GM18502 (cell line): ENCODE measurements at regions not wholly inside any gene's neighbourhood (a gene's known extent, or its start where the extent isn't known, plus 50 kb on each side); places are given as distances from the start of the nearest gene placed in this dataset.

ENCODE experiments used
- ATAC-seq: cut with Tn5 transposase; IDR thresholded peaks from one replicate; pipeline ENCODE4 v1.9.1; 2021; ENCODE audit warnings: mild to moderate bottlenecking; ENCODE audit not compliant: unreplicated experiment, poor library complexity

DNA sequence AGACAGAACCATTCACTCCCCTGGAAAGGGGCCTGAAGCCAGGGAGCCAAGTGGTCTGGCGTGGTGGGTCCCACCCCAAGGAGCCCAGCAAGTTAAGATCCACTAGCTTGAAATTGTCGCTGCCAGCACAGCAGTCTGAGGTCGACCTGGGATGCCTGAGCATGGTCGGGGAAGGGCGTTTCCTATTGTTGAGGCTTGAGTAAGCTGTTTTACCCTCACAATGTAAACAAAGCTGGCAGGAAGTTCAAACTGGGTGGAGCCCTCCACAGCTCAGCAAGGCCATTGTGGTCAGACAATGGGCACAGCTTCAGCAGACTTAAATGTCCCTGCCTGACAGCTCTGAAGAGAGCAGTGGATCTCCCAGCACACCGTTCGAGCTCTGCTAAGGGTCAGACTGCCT, 195.6 kb upstream of the DACH1 start:
- ATAC-seq: no peak

- ATAC-seq: no peak
Measured at GRCh38 chr13:72061613-72062012, 194.6 kb upstream of the DACH1 start.

- ATAC-seq: no peak
Measured at GRCh38 chr13:72050251-72050650, 183.2 kb upstream of the DACH1 start.

DNA sequence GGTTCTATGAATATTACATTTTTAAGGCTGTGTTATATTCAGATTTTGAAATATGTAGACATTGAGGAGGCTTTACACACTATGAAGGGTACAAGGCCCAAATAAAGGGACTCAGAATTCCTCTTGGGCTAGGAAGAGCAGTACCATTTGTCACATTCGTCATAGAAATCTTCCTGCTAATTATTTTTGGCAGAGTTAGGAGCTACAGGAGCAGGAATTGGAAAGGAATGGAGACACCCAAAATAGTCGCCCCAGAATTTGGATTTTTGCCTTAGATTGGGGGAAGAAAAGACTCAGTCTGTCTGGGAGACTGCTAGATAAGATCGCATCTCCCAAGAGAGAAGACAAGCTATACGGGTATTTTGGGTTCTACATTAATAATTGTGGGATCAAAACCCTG, 176.4 kb upstream of the DACH1 start:
- ATAC-seq: no peak

DNA sequence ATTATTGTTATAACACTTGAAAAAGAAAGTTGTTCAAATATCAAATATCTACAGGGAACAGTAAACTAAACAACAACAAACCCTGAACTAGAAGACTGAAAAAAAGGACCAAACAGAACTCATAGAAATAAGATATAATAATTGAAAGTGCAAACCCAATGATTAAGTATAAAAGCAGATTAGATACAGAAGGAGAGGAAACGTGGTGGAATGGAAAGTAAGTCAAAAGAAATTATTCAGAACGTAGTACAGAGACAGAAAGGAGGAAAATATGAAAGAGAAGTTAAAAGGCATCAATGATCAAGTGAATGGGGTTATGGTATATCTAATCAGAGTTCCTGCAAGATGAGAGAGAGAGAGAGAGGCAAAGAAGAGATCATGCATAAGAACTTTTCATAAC, 174.2 kb upstream of the DACH1 start:
- no peak for ATAC-seq

DNA sequence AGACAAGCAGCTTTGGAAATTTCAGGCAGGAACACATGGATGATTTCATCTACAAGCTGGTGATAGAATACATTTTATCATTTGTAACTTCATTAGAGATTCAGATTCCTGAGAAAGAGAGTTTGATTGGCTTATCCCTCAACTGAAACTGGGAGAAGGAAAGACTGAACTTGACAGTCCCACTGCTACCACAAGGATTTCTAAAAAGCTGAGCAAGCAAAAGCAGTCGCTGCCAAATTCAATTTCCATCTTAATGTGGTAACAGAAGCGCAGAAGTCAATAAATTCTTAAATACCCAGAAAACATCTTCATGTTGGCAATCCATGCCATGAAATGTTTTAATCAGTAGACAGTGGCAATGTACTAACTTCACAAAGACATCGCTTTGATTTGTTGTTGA, 172.1 kb upstream of the DACH1 start:
- ATAC-seq: no peak

DNA sequence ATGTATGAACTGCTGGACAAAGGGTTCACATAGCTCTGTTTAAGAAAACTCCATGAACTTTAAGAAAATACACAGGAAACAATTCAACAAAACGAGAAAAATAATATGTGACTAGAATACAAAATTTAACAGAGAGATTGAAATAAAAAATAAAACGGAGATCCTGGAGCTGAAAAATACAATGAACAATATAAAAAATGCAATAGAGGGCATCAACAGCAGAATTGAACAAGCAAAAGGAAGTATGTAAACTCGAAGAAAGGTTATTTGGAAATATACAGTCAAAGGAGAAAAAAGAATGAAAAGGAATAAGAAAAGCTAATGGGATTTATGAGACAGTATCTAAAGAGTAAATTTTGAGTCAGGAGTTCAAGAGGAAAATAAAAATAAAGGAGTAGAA, 163.0 kb upstream of the DACH1 start:
- ATAC-seq: no peak

DNA sequence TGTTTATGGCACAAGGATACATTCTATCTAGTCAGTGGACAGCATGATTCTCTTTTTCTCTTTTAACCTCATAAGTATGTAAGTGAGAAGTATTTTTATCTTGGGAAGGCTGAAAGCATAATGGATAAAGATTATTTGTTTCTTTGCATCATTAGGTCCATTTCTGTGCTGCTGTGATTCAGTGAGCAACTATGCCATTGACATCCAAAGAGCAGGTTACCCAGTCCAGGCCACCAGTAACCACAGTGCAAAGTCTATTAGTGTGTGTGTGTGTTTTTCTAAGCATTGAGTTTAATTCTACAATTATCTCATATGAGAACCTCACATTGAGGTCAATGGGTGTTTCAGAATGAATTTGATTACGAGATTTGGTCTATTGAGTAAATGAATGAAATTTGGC, 158.8 kb upstream of the DACH1 start:
- no peak for ATAC-seq

- ATAC-seq: no peak
Measured at GRCh38 chr13:72023895-72024294, 156.9 kb upstream of the DACH1 start.

- ATAC-seq: no peak
Measured at GRCh38 chr13:72005455-72005854, 138.5 kb upstream of the DACH1 start.

DNA sequence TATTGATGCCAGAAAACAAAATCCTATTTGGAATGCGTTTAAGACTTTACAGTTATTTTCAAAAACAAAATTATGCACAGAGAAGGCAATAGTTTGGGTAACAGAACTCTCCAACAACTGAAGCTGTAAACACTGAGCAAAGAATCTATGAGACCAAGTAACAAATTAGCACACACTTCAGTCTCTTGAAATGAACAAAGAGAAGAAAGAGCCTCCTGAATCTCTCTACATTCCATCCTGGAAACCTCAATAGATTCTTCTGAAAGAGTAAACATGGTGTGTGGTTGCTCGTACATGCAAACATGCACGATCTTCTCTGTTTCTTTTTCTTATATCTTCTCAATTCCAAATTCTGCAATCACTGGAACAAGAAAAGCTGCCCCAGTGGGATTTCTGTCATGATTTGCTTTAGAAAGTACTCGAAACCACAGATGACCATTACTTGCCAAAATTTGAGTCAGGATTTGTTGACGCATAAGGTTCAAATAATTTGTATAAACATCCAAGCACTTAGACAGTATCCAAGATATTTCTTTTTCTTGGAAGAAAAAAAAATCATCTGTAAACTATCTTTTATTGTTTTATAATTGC, 137.9 kb upstream of the DACH1 start:
- ATAC-seq: no peak

- ATAC-seq: no peak
Measured at GRCh38 chr13:72004246-72004645, 137.2 kb upstream of the DACH1 start.

DNA sequence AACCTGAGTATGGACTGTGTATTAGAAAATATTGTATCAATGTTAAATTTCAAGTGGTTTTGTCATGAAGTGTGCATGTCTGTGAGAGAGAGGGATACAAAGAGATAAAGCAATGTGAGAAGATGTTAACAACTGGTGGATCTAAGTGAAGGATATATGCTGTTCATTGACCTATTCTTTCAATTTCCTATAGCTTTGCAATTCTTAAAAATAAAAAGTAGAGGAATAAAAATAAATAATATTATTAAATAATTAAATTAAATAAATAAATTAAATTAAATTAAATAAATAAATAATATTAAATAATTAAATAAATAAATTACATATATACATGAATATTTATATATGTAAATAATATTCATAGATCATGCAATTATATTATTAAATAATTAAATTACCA, 131.2 kb upstream of the DACH1 start:
- ATAC-seq: no peak

GRCh38 chr13:71979616-71980015, 112.6 kb upstream of the DACH1 start:
- ATAC-seq: no peak

DNA sequence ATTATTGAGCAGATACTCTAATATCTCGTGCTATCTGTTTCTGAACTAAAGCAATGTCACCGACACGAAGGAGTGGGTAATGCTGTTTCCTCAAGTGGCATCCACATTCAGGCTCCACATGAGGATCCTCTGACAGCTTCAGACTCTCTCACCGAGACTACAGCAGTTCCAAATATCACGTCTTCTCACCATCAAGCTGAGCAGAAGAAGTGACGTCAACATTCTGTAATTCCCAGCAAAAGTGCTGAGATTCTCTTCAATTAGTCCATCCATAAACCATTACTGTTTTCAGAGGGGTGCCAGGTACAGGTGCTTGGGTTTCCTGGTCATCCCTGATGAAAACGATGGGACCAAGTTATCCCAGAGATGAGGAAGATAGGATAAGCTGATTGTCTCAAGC, 110.0 kb upstream of the DACH1 start:
- no peak for ATAC-seq

DNA sequence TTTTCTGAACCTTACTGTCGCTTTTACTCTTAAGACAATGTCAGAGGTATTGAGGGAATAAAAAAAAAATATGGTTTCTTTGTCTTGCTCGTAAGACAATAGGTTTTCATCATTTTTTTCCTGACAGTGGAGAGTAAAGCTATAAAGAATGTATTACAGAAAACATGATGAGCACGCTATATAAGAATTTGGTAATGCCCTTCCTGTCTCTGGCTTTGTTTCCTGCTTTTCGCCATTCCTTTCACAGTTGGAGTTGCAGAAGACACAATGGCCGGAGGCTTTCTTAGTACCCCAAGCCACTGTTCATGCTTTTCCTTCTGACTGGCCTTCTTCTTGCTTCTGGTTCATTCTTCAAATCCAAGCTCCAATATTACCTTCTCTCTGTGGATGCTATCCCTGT, 101.0 kb upstream of the DACH1 start:
- ATAC-seq: no peak

GRCh38 chr13:71964491-71965100, 97.6 kb upstream of the DACH1 start:
- ATAC-seq: no peak

GRCh38 chr13:71962735-71963134, 95.7 kb upstream of the DACH1 start:
- ATAC-seq: no peak

DNA sequence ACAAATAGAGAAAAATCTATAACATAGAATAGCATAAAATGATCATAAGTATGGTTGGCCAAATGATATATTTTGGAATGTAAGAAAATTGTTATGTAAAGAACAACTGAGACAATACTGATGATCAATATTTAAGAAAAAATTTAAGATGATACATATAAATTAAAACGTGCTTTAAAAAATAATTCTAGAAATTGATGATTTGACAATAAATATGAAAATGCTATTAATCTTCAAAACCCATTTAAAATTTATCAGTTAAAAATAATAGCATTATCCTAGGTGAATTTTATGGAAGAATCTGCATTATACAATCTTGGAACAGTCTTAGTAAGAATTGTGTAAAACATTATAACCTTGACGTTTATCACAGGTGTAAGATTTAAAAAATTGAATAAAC, 95.1 kb upstream of the DACH1 start:
- ATAC-seq: no peak

- no peak for ATAC-seq
Measured at GRCh38 chr13:71949441-71949840, 82.4 kb upstream of the DACH1 start.

GRCh38 chr13:71939186-71939585, 72.2 kb upstream of the DACH1 start:
- no peak for ATAC-seq

DNA sequence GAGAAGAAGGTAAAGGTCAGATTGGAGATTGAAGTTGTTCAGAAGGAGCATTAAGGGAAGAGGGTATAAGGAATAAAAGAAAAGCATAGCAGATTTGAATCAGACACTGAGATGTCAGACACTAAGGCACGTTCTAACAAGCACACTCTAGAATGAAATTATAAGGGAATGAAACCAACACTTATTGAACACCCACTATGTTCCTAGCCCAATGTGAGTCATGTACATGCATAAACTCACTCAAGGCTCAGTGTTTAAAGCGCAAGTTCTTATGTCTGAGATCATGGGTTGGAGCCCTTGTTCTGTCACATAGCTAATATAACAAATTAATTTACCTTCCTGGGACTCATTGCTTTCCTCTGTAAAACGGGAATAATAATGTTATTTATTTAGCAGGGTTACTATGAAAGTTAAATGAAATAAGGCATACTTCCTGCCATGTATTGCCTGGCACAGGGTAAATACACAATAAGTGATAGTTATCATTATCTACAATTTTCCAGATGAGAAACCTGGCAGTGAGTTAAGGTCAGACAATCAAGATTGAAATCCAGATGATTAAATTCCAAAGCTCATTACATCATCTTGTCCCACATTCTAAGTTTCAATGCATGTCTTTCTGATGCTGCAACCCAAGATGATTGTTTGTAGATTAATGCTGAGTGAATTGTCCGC, 68.3 kb upstream of the DACH1 start:
- ATAC-seq: no peak
